HL-60 (cell line): ENCODE measurements at regions not wholly inside any gene's neighbourhood (a gene's known extent, or its start where the extent isn't known, plus 50 kb on each side); places are given as distances from the start of the nearest gene placed in this dataset.

Experiments used
- DNase-seq, 2 experiments: peaks; one replicate each; pipeline ENCODE4 v3.0.0-alpha.2; 2010 to 2020; ENCODE audit warnings: low read depth in 1 of 2, low spot score in 1 of 2
- H3K27ac ChIP-seq: fragments of 250-450 bp; sonication (Bioruptor Pico); replicated peaks from 2 replicates; pipeline ENCODE4 v1.5.1; 2020; ENCODE audit warnings: mild to moderate bottlenecking, moderate library complexity
- H3K27me3 ChIP-seq: fragments of 250-450 bp; sonication (Bioruptor Pico); 2 replicates; pipeline ENCODE4 v1.5.1; 2021; ENCODE audit warnings: mild to moderate bottlenecking, moderate library complexity; ENCODE audit not compliant: insufficient read depth, poor library complexity, severe bottlenecking
- H3K4me3 ChIP-seq: replicated peaks from 2 replicates; pipeline ENCODE4 v1.5.1; 2011; ENCODE audit warnings: mild to moderate bottlenecking, control low read depth, low read length; ENCODE audit not compliant: insufficient read depth
- CTCF ChIP-seq: IDR thresholded peaks from one replicate; pipeline ENCODE4 v1.5.1; 2011; ENCODE audit warnings: low read length, control low read depth, inconsistent platforms; ENCODE audit not compliant: insufficient read depth
- GABPA ChIP-seq: IDR thresholded peaks from 2 replicates; pipeline ENCODE4 v1.6.1; 2012; ENCODE audit warnings: low read depth
- POLR2AphosphoS5 ChIP-seq: IDR thresholded peaks from 2 replicates; pipeline ENCODE4 v1.6.1; 2012; ENCODE audit warnings: low read depth
- REST ChIP-seq: IDR thresholded peaks from 2 replicates; pipeline ENCODE4 v1.6.1; 2012; ENCODE audit warnings: low read depth; ENCODE audit not compliant: insufficient replicate concordance
- SPI1 ChIP-seq: IDR thresholded peaks from 2 replicates; pipeline ENCODE4 v1.6.1; 2012; ENCODE audit warnings: low read depth, mild to moderate bottlenecking, borderline replicate concordance

GRCh38 chr5:35485487-35485886, 132.2 kb upstream of the SPEF2 start:
- no peaks in the 10 kb centered on the region for H3K27me3 ChIP-seq
- TF ChIP-seq REST (no peak), SPI1 (no peak)
- H3K4me3 ChIP-seq, result no peak overlapping the region
- peak overlapping the region; percentile 92; the same call in 1 of the 2 replicates for H3K27ac ChIP-seq
- no peak for DNase-seq

GRCh38 chr5:35484241-35484640, 133.4 kb upstream of the SPEF2 start:
- TF ChIP-seq GABPA (no peak), CTCF (no peak), REST (no peak), POLR2AphosphoS5 (no peak), SPI1 (no peak)
- Histone ChIP-seq H3K4me3 (no peak overlapping the region), H3K27me3 (no peaks in the 10 kb centered on the region), H3K27ac (peak overlapping the region; percentile 92)
- peak; percentile 29 to 38 for DNase-seq

GRCh38 chr5:35483780-35484179, 133.9 kb upstream of the SPEF2 start:
- Histone ChIP-seq H3K27me3 (no peaks in the 10 kb centered on the region), H3K27ac (peak overlapping the region; percentile 92), H3K4me3 (no peak overlapping the region)
- TF ChIP-seq GABPA (no peak), SPI1 (peak; percentile 66; the same call in 1 of the 2 replicates)
- peak in 1 of 2 experiments; percentile 21 for DNase-seq

- Histone ChIP-seq H3K27me3 (no peaks in the 10 kb centered on the region), H3K4me3 (no peak overlapping the region), H3K27ac (peak overlapping the region; percentile 92)
- no peak for TF ChIP-seq POLR2AphosphoS5
- peak in 1 of 2 experiments; percentile 70 for DNase-seq
Measured at GRCh38 chr5:35483191-35483590, 134.5 kb upstream of the SPEF2 start.

GRCh38 chr5:35482167-35482755, 135.4 kb upstream of the SPEF2 start:
- H3K4me3 ChIP-seq, result no peak overlapping the region
- peak overlapping the region; percentile 92 for H3K27ac ChIP-seq
- DNase-seq, result no peak
- TF ChIP-seq SPI1, result no peak
- TF ChIP-seq POLR2AphosphoS5, result no peak
- TF ChIP-seq REST, result no peak
- no peak for TF ChIP-seq CTCF
- no peak for TF ChIP-seq GABPA
- H3K27me3 ChIP-seq, result no peaks in the 10 kb centered on the region
